Liver (tissue), 8 donors: ENCODE measurements at regions not wholly inside any gene's neighbourhood (a gene's known extent, or its start where the extent isn't known, plus 50 kb on each side); places are given as distances from the start of the nearest gene placed in this dataset.

Experiments
- DNase-seq: peaks from one replicate; pipeline ENCODE4 v3.0.0-alpha.2; 2017; ENCODE audit warnings: low spot score
- H3K27ac ChIP-seq, 2 donors: one replicate each; pipeline ENCODE4 v1.7.0; 2013; ENCODE audit warnings: inconsistent platforms in 2 of 2, low read length in 2 of 2, control low read depth in 1 of 2, low read depth in 1 of 2, mild to moderate bottlenecking in 1 of 2
- H3K27me3 ChIP-seq, 4 donors: one replicate each; pipeline versions ENCODE4 v1.6.1 to v1.7.0; 2013; ENCODE audit warnings: low read length in 3 of 4, inconsistent platforms in 1 of 4, mild to moderate bottlenecking in 1 of 4, moderate library complexity in 1 of 4; ENCODE audit not compliant: control insufficient read depth in 4 of 4, insufficient read depth in 4 of 4
- H3K36me3 ChIP-seq, 4 donors: one replicate each; pipeline versions ENCODE4 v1.6.1 to v1.7.0; 2013; ENCODE audit warnings: low read length in 3 of 4, mild to moderate bottlenecking in 3 of 4, low read depth in 1 of 4, moderate library complexity in 1 of 4; ENCODE audit not compliant: control insufficient read depth in 4 of 4, insufficient read depth in 3 of 4
- H3K4me1 ChIP-seq, 4 donors: one replicate each; pipeline versions ENCODE4 v1.6.1 to v1.7.0; 2013; ENCODE audit warnings: low read length in 3 of 4, mild to moderate bottlenecking in 3 of 4, moderate library complexity in 1 of 4; ENCODE audit not compliant: control insufficient read depth in 4 of 4, insufficient read depth in 4 of 4
- H3K4me3 ChIP-seq, 3 donors: one replicate each; pipeline versions ENCODE4 v1.6.1 to v1.7.0; 2013; ENCODE audit warnings: low read length in 3 of 3, control low read depth in 1 of 3, low read depth in 1 of 3, mild to moderate bottlenecking in 1 of 3
- H3K9ac ChIP-seq, 2 donors: one replicate each; pipeline ENCODE4 v1.7.0; 2013; ENCODE audit warnings: low read length in 2 of 2, mild to moderate bottlenecking in 2 of 2, moderate library complexity in 2 of 2, control low read depth in 1 of 2, low read depth in 1 of 2
- H3K9me3 ChIP-seq, 4 donors: one replicate each; pipeline versions ENCODE4 v1.6.1 to v1.7.0; 2013; ENCODE audit warnings: low read length in 3 of 4; ENCODE audit not compliant: control insufficient read depth in 4 of 4
- EGR1 ChIP-seq, 2 donors: IDR thresholded peaks; 2 replicates each; pipeline ENCODE4 v1.6.1; 2016 to 2018; ENCODE audit warnings: antibody characterized with exemption in 2 of 2, low read depth in 2 of 2
- FOXA1 ChIP-seq: IDR thresholded peaks from 2 replicates; pipeline ENCODE4 v1.6.1; 2016; ENCODE audit warnings: antibody characterized with exemption
- FOXA2 ChIP-seq: IDR thresholded peaks from 2 replicates; pipeline ENCODE4 v1.6.1; 2016; ENCODE audit warnings: antibody characterized with exemption
- GABPA ChIP-seq, 2 donors: IDR thresholded peaks in 1 of 2; conservative IDR thresholded peaks in 1 of 2; 2 replicates each; pipeline ENCODE4 v1.6.1; 2016; ENCODE audit warnings: antibody characterized with exemption in 2 of 2, mild to moderate bottlenecking in 1 of 2, moderate library complexity in 1 of 2
- HNF4A ChIP-seq, 2 donors: conservative IDR thresholded peaks; 2 replicates each; pipeline ENCODE4 v1.6.1; 2016; ENCODE audit warnings: antibody characterized with exemption in 2 of 2, mild to moderate bottlenecking in 2 of 2
- HNF4G ChIP-seq: IDR thresholded peaks from 2 replicates; pipeline ENCODE4 v1.6.1; 2016; ENCODE audit warnings: antibody characterized with exemption
- JUND ChIP-seq, 2 donors: IDR thresholded peaks; 2 replicates each; pipeline ENCODE4 v1.6.1; 2016; ENCODE audit warnings: antibody characterized with exemption in 2 of 2
- NR2F2 ChIP-seq: IDR thresholded peaks from 2 replicates; pipeline ENCODE4 v1.6.1; 2016; ENCODE audit warnings: antibody characterized with exemption
- RAD21 ChIP-seq, 2 donors: IDR thresholded peaks; 2 replicates each; pipeline ENCODE4 v1.6.1; 2016; ENCODE audit warnings: antibody characterized with exemption in 2 of 2, mild to moderate bottlenecking in 2 of 2
- REST ChIP-seq: IDR thresholded peaks from 2 replicates; pipeline ENCODE4 v1.6.1; 2016; ENCODE audit warnings: antibody characterized with exemption, mild to moderate bottlenecking
- RXRA ChIP-seq, 2 donors: IDR thresholded peaks; 2 replicates each; pipeline ENCODE4 v1.6.1; 2017 to 2018; ENCODE audit warnings: antibody characterized with exemption in 2 of 2, mild to moderate bottlenecking in 1 of 2
- SP1 ChIP-seq: IDR thresholded peaks from 2 replicates; pipeline ENCODE4 v1.6.1; 2018; ENCODE audit warnings: antibody characterized with exemption, mild to moderate bottlenecking
- TAF1 ChIP-seq: conservative IDR thresholded peaks from 2 replicates; pipeline ENCODE4 v1.6.1; 2016; ENCODE audit warnings: antibody characterized with exemption, mild to moderate bottlenecking
- YY1 ChIP-seq: IDR thresholded peaks from 2 replicates; pipeline ENCODE4 v1.6.1; 2016; ENCODE audit warnings: antibody characterized with exemption, mild to moderate bottlenecking
- WGBS: extraction: QIAGEN DNeasy Blood & Tissue Kit; methylation state at CpG from one replicate; pipeline ENCODE4 v1.1.7; 2013; 5-methylcytosine and 5-hydroxymethylcytosine counted together
- TF ChIP-seq, protein P1 (sequence below): IDR thresholded peaks from 2 replicates; pipeline ENCODE4 v1.6.1; 2016; ENCODE audit warnings: antibody characterized with exemption
- TF ChIP-seq, protein P2 (sequence below): fragments of 150-350 bp; IDR thresholded peaks from 2 replicates; pipeline ENCODE4 v1.5.1; 2017; ENCODE audit warnings: improper control_type of control experiment, low read depth, low read length; ENCODE audit not compliant: missing input control
- TF ChIP-seq, protein P3 (sequence below): IDR thresholded peaks from 2 replicates; pipeline ENCODE4 v1.6.1; 2016; ENCODE audit warnings: antibody characterized with exemption
- TF ChIP-seq, protein P4 (sequence below): IDR thresholded peaks from 2 replicates; pipeline ENCODE4 v1.6.1; 2016; ENCODE audit warnings: antibody characterized with exemption
- donor health status: healthy.
- donor health status: healthy.
- donor health status: healthy.
- donor health status: healthy.
- donor health status: healthy.

GRCh38 chr4:75235359-75235951 lies 278.7 kb downstream of the RCHY1 start:
- Histone ChIP-seq H3K9ac (no peak overlapping the region), H3K4me1 (no peaks in the 10 kb centered on the region), H3K27ac (no peak overlapping the region), H3K4me3 (no peak overlapping the region), H3K9me3 (peaks cover 0 to 2% (median 0%) of the 10 kb centered on the region in 4 donors), H3K27me3 (no peaks in the 10 kb centered on the region), H3K36me3 (no peaks in the 10 kb centered on the region)
- TF ChIP-seq EGR1 (IDR thresholded peaks at IDR 0.05; ENCODE audit: low read depth in 2 of 2) = no peak
- DNase-seq = no peak

DNA sequence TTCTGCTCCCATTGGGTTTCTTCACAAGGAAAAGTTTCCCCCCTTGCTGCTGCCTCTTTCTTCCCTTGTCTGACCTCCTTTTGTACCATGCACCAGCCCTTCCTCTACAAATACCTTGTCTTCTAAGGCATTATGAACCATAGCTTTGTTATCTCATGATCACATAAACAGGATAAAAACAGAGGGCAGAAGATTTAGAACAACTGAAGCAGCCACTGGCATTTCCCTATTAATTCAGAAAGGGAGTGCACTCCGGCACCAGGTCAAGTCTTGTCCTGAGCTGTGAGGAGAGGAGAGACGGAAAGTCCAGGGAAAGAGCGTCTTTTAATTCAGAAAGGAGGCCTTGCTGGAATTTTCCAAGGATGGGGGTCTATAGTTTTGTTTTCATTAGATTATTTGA lies 281.7 kb downstream of the RCHY1 start:
- DNase-seq = no peak
- H3K27ac ChIP-seq = no peak overlapping the region
- no peaks in the 10 kb centered on the region for H3K4me1 ChIP-seq
- 48% methylated on average over 3 of the region's 3 CpGs for WGBS
- H3K36me3 ChIP-seq = no peaks in the 10 kb centered on the region
- no peak overlapping the region for H3K9ac ChIP-seq
- no peaks in the 10 kb centered on the region for H3K9me3 ChIP-seq
- H3K4me3 ChIP-seq = no peak overlapping the region
- no peaks in the 10 kb centered on the region for H3K27me3 ChIP-seq
- TF ChIP-seq, protein P1, sequence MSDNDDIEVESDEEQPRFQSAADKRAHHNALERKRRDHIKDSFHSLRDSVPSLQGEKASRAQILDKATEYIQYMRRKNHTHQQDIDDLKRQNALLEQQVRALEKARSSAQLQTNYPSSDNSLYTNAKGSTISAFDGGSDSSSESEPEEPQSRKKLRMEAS = no peak
- no peak for TF ChIP-seq EGR1 (IDR thresholded peaks at IDR 0.05; ENCODE audit: low read depth in 2 of 2)
- TF ChIP-seq SP1 = no peak
- TF ChIP-seq YY1 = no peak
- TF ChIP-seq GABPA (IDR thresholded peaks at IDR 0.05 in 1 of 2, conservative IDR thresholded peaks at IDR 0.05 in 1 of 2) = no peak

- WGBS = 54% methylated on average over 3 of the region's 3 CpGs
- H3K9me3 ChIP-seq = no peaks in the 10 kb centered on the region
- no peak for TF ChIP-seq SP1
- no peak for TF ChIP-seq NR2F2
- TF ChIP-seq, protein P2, sequence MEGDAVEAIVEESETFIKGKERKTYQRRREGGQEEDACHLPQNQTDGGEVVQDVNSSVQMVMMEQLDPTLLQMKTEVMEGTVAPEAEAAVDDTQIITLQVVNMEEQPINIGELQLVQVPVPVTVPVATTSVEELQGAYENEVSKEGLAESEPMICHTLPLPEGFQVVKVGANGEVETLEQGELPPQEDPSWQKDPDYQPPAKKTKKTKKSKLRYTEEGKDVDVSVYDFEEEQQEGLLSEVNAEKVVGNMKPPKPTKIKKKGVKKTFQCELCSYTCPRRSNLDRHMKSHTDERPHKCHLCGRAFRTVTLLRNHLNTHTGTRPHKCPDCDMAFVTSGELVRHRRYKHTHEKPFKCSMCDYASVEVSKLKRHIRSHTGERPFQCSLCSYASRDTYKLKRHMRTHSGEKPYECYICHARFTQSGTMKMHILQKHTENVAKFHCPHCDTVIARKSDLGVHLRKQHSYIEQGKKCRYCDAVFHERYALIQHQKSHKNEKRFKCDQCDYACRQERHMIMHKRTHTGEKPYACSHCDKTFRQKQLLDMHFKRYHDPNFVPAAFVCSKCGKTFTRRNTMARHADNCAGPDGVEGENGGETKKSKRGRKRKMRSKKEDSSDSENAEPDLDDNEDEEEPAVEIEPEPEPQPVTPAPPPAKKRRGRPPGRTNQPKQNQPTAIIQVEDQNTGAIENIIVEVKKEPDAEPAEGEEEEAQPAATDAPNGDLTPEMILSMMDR = no peak
- no peak for TF ChIP-seq GABPA (IDR thresholded peaks at IDR 0.05 in 1 of 2, conservative IDR thresholded peaks at IDR 0.05 in 1 of 2)
- no peak for TF ChIP-seq FOXA1
- TF ChIP-seq REST = no peak
- no peak for TF ChIP-seq TAF1
- TF ChIP-seq, protein P3, sequence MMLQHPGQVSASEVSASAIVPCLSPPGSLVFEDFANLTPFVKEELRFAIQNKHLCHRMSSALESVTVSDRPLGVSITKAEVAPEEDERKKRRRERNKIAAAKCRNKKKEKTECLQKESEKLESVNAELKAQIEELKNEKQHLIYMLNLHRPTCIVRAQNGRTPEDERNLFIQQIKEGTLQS = no peak
- TF ChIP-seq, protein P1 = no peak
- no peak for TF ChIP-seq YY1
- TF ChIP-seq HNF4A (conservative IDR thresholded peaks at IDR 0.05) = no peak
- no peak for TF ChIP-seq JUND (IDR thresholded peaks at IDR 0.05)
- no peak for TF ChIP-seq RAD21 (IDR thresholded peaks at IDR 0.05)
- no peak for TF ChIP-seq RXRA (IDR thresholded peaks at IDR 0.05)
- no peak for TF ChIP-seq FOXA2
- TF ChIP-seq, protein P4, sequence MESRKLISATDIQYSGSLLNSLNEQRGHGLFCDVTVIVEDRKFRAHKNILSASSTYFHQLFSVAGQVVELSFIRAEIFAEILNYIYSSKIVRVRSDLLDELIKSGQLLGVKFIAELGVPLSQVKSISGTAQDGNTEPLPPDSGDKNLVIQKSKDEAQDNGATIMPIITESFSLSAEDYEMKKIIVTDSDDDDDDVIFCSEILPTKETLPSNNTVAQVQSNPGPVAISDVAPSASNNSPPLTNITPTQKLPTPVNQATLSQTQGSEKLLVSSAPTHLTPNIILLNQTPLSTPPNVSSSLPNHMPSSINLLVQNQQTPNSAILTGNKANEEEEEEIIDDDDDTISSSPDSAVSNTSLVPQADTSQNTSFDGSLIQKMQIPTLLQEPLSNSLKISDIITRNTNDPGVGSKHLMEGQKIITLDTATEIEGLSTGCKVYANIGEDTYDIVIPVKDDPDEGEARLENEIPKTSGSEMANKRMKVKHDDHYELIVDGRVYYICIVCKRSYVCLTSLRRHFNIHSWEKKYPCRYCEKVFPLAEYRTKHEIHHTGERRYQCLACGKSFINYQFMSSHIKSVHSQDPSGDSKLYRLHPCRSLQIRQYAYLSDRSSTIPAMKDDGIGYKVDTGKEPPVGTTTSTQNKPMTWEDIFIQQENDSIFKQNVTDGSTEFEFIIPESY = no peak
- TF ChIP-seq HNF4G = no peak
- no peak for TF ChIP-seq EGR1 (IDR thresholded peaks at IDR 0.05; ENCODE audit: low read depth in 2 of 2)
- no peaks in the 10 kb centered on the region for H3K36me3 ChIP-seq
- no peaks in the 10 kb centered on the region for H3K4me1 ChIP-seq
- no peak overlapping the region for H3K4me3 ChIP-seq
- H3K9ac ChIP-seq = no peak overlapping the region
- no peaks in the 10 kb centered on the region for H3K27me3 ChIP-seq
- H3K27ac ChIP-seq = no peak overlapping the region
- no peak for DNase-seq
These were observed 284.2 kb downstream of the RCHY1 start for GRCh38 chr4:75229806-75230570.
